Suprapubic skin (tissue), 4 donors: ENCODE measurements at regions not wholly inside any gene's neighbourhood (a gene's known extent, or its start where the extent isn't known, plus 50 kb on each side); places are given as distances from the start of the nearest gene placed in this dataset.

Experiments
- EP300 ChIP-seq: sonication (generic); formaldehyde crosslinking; IDR thresholded peaks from one replicate; pipeline ENCODE4 v1.6.1; 2017; ENCODE audit warnings: antibody characterized with exemption
- POLR2A ChIP-seq, 2 donors: fragments of 450-650 bp; IDR thresholded peaks; one replicate each; pipeline ENCODE4 v1.6.1; 2017; ENCODE audit warnings: antibody characterized with exemption in 2 of 2, mild to moderate bottlenecking in 2 of 2, moderate library complexity in 2 of 2
- POLR2AphosphoS5 ChIP-seq, 3 donors: sonication (generic); formaldehyde crosslinking; IDR thresholded peaks; one replicate each; pipeline ENCODE4 v1.6.1; 2017; ENCODE audit warnings: antibody characterized with exemption in 3 of 3
- TF ChIP-seq, protein P1 (sequence below), 2 donors: fragments of 200-600 bp in 1 of 2; fragments of 450-650 bp in 1 of 2; sonication (generic) in 1 of 2; IDR thresholded peaks; one replicate each; pipeline ENCODE4 v1.5.1; 2016 to 2019; ENCODE audit warnings: antibody characterized with exemption in 2 of 2, mild to moderate bottlenecking in 1 of 2, moderate library complexity in 1 of 2

DNA sequence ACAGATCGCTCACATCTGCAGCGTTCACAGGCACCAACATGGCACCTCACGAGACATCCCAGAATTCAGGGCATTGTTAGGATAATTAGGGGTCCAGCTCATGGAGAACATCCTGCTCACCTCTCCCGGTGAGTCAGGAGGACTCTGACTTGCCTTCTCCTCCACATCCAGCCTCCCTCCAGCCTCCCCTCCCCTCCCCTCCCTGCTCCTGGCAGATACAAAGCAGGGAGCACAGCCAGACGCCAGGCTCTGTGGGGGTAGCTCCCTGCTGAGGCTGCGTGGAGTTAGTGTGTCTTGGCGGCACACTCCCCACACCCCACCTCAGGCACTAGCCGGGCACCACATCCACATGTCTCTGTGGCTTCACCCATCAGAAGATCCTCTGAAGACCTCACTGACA, 320.6 kb downstream of the CXCL12 start:
- TF ChIP-seq POLR2A (IDR thresholded peaks at IDR 0.05): no peak
- TF ChIP-seq, protein P1, sequence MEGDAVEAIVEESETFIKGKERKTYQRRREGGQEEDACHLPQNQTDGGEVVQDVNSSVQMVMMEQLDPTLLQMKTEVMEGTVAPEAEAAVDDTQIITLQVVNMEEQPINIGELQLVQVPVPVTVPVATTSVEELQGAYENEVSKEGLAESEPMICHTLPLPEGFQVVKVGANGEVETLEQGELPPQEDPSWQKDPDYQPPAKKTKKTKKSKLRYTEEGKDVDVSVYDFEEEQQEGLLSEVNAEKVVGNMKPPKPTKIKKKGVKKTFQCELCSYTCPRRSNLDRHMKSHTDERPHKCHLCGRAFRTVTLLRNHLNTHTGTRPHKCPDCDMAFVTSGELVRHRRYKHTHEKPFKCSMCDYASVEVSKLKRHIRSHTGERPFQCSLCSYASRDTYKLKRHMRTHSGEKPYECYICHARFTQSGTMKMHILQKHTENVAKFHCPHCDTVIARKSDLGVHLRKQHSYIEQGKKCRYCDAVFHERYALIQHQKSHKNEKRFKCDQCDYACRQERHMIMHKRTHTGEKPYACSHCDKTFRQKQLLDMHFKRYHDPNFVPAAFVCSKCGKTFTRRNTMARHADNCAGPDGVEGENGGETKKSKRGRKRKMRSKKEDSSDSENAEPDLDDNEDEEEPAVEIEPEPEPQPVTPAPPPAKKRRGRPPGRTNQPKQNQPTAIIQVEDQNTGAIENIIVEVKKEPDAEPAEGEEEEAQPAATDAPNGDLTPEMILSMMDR (IDR thresholded peaks at IDR 0.05): no peak
- TF ChIP-seq EP300: no peak
- TF ChIP-seq POLR2AphosphoS5 (IDR thresholded peaks at IDR 0.05): no peak
